OCI-LY3 (cell line): ENCODE measurements at regions not wholly inside any gene's neighbourhood (a gene's known extent, or its start where the extent isn't known, plus 50 kb on each side); places are given as distances from the start of the nearest gene placed in this dataset.

ENCODE experiments used
- H2AFZ ChIP-seq: fragments of 200-600, 300-600 bp; shearing (Covaris generic); 2 replicates; pipeline ENCODE4 v1.6.0; 2014; ENCODE audit warnings: antibody characterized with exemption, low read depth, low read length
- H3K27ac ChIP-seq: fragments of 200-600, 300-600 bp; sonication (generic); 2 replicates; pipeline ENCODE4 v1.5.1; 2014; ENCODE audit warnings: mild to moderate bottlenecking, low read length, moderate library complexity, mixed read lengths
- H3K27me3 ChIP-seq: fragments of 200-600, 300-600 bp; sonication (generic); 2 replicates; pipeline ENCODE4 v1.6.1; 2014; ENCODE audit warnings: low read depth, low read length, mixed read lengths
- H3K36me3 ChIP-seq: fragments of 200-600, 300-600 bp; sonication (generic); replicated peaks from 2 replicates; pipeline ENCODE3; 2014; ENCODE audit warnings: low read depth, low read length, mixed read lengths
- H3K4me1 ChIP-seq: fragments of 300-600, 200-600 bp; sonication (generic); 2 replicates; pipeline ENCODE4 v1.6.1; 2014; ENCODE audit warnings: low read length, mixed read lengths
- H3K4me2 ChIP-seq: fragments of 200-600, 300-600 bp; sonication (generic); 2 replicates; pipeline ENCODE4 v1.6.1; 2014; ENCODE audit warnings: low read length, mixed read lengths
- H3K4me3 ChIP-seq: fragments of 300-600, 200-600 bp; sonication (generic); 2 replicates; pipeline ENCODE4 v1.5.1; 2014; ENCODE audit warnings: antibody characterized with exemption, mild to moderate bottlenecking, low read length, moderate library complexity
- H3K79me2 ChIP-seq: fragments of 300-600, 200-600 bp; shearing (Covaris generic); 2 replicates; pipeline ENCODE4 v1.6.1; 2014; ENCODE audit warnings: mild to moderate bottlenecking, low read length, mixed read lengths
- H3K9ac ChIP-seq: fragments of 300-600, 200-600 bp; shearing (Covaris generic); 2 replicates; pipeline ENCODE4 v1.6.0; 2014; ENCODE audit warnings: mild to moderate bottlenecking, low read length, moderate library complexity
- H3K9me3 ChIP-seq: fragments of 200-600, 300-600 bp; shearing (Covaris generic); 2 replicates; pipeline ENCODE4 v1.6.1; 2014; ENCODE audit warnings: low read length, mixed read lengths; ENCODE audit not compliant: insufficient read depth
- H4K20me1 ChIP-seq: fragments of 200-600, 300-600 bp; sonication (generic); 2 replicates; pipeline ENCODE4 v1.6.1; 2016; ENCODE audit warnings: low read length, mixed read lengths; ENCODE audit not compliant: insufficient read depth
- CTCF ChIP-seq: fragments of 200-600, 300-600 bp; sonication (generic); IDR thresholded peaks from 2 replicates; pipeline ENCODE4 v1.5.1; 2014; ENCODE audit warnings: antibody characterized with exemption, low read length, low read depth
- EZH2phosphoT487 ChIP-seq: fragments of 200-600 bp; shearing (Covaris generic); IDR thresholded peaks from 2 replicates; pipeline ENCODE4 v1.6.1; 2018; ENCODE audit warnings: antibody characterized with exemption, mixed run types, low read depth

GRCh38 chr5:56326770-56327169 is 93.6 kb upstream of the ANKRD55 start:
- no peak overlapping the region for H3K27ac ChIP-seq
- H3K27me3 ChIP-seq: no peaks in the 10 kb centered on the region
- no peaks in the 10 kb centered on the region for H3K36me3 ChIP-seq
- H4K20me1 ChIP-seq: no peaks in the 10 kb centered on the region
- H3K4me2 ChIP-seq: no peak overlapping the region
- no peak overlapping the region for H3K4me3 ChIP-seq
- H2AFZ ChIP-seq: no peak overlapping the region
- H3K79me2 ChIP-seq: no peaks in the 10 kb centered on the region
- H3K9me3 ChIP-seq: no peaks in the 10 kb centered on the region
- no peak for TF ChIP-seq EZH2phosphoT487
- TF ChIP-seq CTCF: no peak
- peaks cover 21% of the 10 kb centered on the region for H3K4me1 ChIP-seq
- no peak overlapping the region for H3K9ac ChIP-seq

- TF ChIP-seq EZH2phosphoT487: no peak
- TF ChIP-seq CTCF: no peak
- no peak overlapping the region for H3K4me3 ChIP-seq
- no peaks in the 10 kb centered on the region for H3K27me3 ChIP-seq
- no peaks in the 10 kb centered on the region for H3K36me3 ChIP-seq
- no peak overlapping the region for H3K4me2 ChIP-seq
- H3K27ac ChIP-seq: no peak overlapping the region
- H3K79me2 ChIP-seq: no peaks in the 10 kb centered on the region
- no peak overlapping the region for H3K9ac ChIP-seq
- H4K20me1 ChIP-seq: no peaks in the 10 kb centered on the region
- H3K9me3 ChIP-seq: no peaks in the 10 kb centered on the region
- H2AFZ ChIP-seq: no peak overlapping the region
- H3K4me1 ChIP-seq: peaks cover 21% of the 10 kb centered on the region
These were observed 93.0 kb upstream of the ANKRD55 start for GRCh38 chr5:56326116-56326515.

- no peak overlapping the region for H2AFZ ChIP-seq
- H3K4me2 ChIP-seq: no peak overlapping the region
- TF ChIP-seq CTCF (no peak), EZH2phosphoT487 (no peak)
- peaks cover 16% of the 10 kb centered on the region for H3K4me1 ChIP-seq
- no peaks in the 10 kb centered on the region for H3K9me3 ChIP-seq
- H3K4me3 ChIP-seq: no peak overlapping the region
- H3K27ac ChIP-seq: no peak overlapping the region
- no peaks in the 10 kb centered on the region for H3K36me3 ChIP-seq
- H4K20me1 ChIP-seq: no peaks in the 10 kb centered on the region
- no peaks in the 10 kb centered on the region for H3K27me3 ChIP-seq
- H3K9ac ChIP-seq: no peak overlapping the region
- H3K79me2 ChIP-seq: no peaks in the 10 kb centered on the region
These were observed 91.9 kb upstream of the ANKRD55 start for GRCh38 chr5:56325039-56325438.

- Histone ChIP-seq H3K27me3 (no peaks in the 10 kb centered on the region), H3K9me3 (no peaks in the 10 kb centered on the region), H3K9ac (no peak overlapping the region), H3K4me3 (no peak overlapping the region), H3K27ac (no peak overlapping the region), H3K36me3 (no peaks in the 10 kb centered on the region), H3K79me2 (no peaks in the 10 kb centered on the region), H3K4me2 (no peak overlapping the region), H2AFZ (no peak overlapping the region), H4K20me1 (no peaks in the 10 kb centered on the region), H3K4me1 (peaks cover 6% of the 10 kb centered on the region)
- TF ChIP-seq EZH2phosphoT487 (no peak), CTCF (no peak)
These were observed 90.4 kb upstream of the ANKRD55 start for GRCh38 chr5:56323505-56323904.
